SU-DHL-6 (cell line): ENCODE measurements at regions not wholly inside any gene's neighbourhood (a gene's known extent, or its start where the extent isn't known, plus 50 kb on each side); places are given as distances from the start of the nearest gene placed in this dataset.

Experiments used
- EZH2phosphoT487 ChIP-seq: fragments of 200-600 bp; sonication (generic), shearing (Covaris generic); conservative IDR thresholded peaks from 2 replicates; pipeline ENCODE4 v1.6.1; 2018; ENCODE audit warnings: mild to moderate bottlenecking, antibody characterized with exemption, low read length, moderate library complexity, mixed read lengths
- TF ChIP-seq, protein P1 (sequence below): fragments of 200-600 bp; sonication (generic); IDR thresholded peaks from one replicate; pipeline ENCODE4 v1.5.1; 2017; ENCODE audit warnings: antibody characterized with exemption, mild to moderate bottlenecking, low read length, moderate library complexity; ENCODE audit not compliant: insufficient read depth, poor library complexity, severe bottlenecking

DNA sequence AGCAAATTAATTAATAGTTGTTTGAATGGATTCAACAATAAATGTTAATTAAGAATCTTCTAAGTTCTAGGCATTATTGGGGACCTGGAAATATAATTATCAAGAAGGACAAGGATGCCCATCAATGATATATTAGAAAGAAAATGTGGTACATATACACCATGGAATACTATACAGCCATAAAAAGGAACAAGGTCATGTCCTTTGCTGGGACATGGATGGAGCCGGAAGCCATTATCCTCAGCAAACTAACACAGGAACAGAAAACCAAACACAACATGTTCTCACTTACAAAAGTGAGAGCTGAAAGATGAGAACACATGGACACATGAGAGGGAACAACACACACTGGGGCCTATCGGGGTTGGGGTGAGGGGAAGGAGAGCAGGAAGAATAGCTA lies 141.4 kb upstream of the JUN start:
- TF ChIP-seq, protein P1, sequence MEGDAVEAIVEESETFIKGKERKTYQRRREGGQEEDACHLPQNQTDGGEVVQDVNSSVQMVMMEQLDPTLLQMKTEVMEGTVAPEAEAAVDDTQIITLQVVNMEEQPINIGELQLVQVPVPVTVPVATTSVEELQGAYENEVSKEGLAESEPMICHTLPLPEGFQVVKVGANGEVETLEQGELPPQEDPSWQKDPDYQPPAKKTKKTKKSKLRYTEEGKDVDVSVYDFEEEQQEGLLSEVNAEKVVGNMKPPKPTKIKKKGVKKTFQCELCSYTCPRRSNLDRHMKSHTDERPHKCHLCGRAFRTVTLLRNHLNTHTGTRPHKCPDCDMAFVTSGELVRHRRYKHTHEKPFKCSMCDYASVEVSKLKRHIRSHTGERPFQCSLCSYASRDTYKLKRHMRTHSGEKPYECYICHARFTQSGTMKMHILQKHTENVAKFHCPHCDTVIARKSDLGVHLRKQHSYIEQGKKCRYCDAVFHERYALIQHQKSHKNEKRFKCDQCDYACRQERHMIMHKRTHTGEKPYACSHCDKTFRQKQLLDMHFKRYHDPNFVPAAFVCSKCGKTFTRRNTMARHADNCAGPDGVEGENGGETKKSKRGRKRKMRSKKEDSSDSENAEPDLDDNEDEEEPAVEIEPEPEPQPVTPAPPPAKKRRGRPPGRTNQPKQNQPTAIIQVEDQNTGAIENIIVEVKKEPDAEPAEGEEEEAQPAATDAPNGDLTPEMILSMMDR = no peak
- no peak for TF ChIP-seq EZH2phosphoT487
